H1 (cell line): ENCODE measurements at regions not wholly inside any gene's neighbourhood (a gene's known extent, or its start where the extent isn't known, plus 50 kb on each side); places are given as distances from the start of the nearest gene placed in this dataset.

ENCODE experiments used
- NRF1 ChIP-seq: IDR thresholded peaks from 2 replicates; pipeline ENCODE4 v1.6.1; 2011; ENCODE audit warnings: mild to moderate bottlenecking, low read depth, low read length, improper control_type of control experiment
- TF ChIP-seq, protein P1 (sequence below), 3 experiments: IDR thresholded peaks; 1 replicate in 2 of 3; 2 replicates in 1 of 3; pipeline versions ENCODE4 v1.5.1 to v1.6.1; 2011; ENCODE audit warnings: low read length in 3 of 3, mild to moderate bottlenecking in 3 of 3, inconsistent platforms in 2 of 3, low read depth in 1 of 3, moderate library complexity in 1 of 3; ENCODE audit not compliant: insufficient read depth in 1 of 3; ENCODE audit errors: control extremely low read depth in 1 of 3

DNA sequence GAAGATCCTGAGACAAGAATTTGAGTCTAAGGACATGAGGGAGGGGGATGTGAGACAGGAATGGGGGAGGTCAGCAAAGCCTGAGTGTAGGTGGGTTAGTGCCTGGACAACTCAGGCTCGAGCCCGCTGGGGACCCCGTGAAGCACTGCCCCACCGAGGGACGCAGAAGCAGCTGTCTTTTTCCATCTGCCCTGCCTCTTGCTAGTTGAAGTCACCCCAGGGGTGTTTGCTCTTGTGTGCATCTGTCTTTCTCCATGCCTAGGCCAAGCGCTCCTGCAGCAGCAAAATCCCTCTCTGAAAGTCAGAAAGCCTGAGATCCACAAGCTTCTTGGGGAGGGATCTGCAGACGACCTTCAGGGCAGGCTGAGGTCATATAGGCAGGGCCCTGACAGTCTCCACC, 79.0 kb upstream of the CELF2 start (continued):
- TF ChIP-seq, protein P1, sequence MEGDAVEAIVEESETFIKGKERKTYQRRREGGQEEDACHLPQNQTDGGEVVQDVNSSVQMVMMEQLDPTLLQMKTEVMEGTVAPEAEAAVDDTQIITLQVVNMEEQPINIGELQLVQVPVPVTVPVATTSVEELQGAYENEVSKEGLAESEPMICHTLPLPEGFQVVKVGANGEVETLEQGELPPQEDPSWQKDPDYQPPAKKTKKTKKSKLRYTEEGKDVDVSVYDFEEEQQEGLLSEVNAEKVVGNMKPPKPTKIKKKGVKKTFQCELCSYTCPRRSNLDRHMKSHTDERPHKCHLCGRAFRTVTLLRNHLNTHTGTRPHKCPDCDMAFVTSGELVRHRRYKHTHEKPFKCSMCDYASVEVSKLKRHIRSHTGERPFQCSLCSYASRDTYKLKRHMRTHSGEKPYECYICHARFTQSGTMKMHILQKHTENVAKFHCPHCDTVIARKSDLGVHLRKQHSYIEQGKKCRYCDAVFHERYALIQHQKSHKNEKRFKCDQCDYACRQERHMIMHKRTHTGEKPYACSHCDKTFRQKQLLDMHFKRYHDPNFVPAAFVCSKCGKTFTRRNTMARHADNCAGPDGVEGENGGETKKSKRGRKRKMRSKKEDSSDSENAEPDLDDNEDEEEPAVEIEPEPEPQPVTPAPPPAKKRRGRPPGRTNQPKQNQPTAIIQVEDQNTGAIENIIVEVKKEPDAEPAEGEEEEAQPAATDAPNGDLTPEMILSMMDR (IDR thresholded peaks at IDR 0.05; ENCODE audit: control extremely low read depth in 1 of 3, insufficient read depth in 1 of 3, low read depth in 1 of 3, low read length in 3 of 3): no peak
- TF ChIP-seq NRF1: no peak
